ENCODE measurements at regions not wholly inside any gene's neighbourhood (a gene's known extent, or its start where the extent isn't known, plus 50 kb on each side); places are given as distances from the start of the nearest gene placed in this dataset.
"Not testable (repeated sequence)": the region's sequence is repeated elsewhere in the genome, so short reads cannot be mapped to it uniquely, and the experiment has no call there.

DNA sequence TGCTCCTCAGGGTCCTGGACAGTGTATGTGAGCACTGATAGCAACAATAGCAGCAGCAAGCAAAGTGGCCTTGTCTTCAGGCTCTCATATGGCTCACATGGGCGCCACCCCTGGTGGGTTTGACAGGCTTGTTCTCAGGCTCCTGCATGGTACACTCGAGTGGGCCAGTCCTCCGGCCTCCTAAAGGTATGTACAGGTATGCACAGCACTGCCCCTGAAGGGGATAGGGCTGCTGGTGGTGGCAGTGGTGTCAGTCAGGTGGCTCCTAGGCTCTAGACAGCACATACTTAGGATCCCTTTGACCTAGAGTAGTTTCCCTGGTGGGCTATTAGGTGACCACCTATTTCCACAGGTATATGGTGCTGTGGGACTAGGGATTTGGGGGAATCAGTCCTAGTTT, 79.8 kb downstream of the LGALS9B start:
- H3K27ac ChIP-seq; H3K27me3 ChIP-seq (replicated peaks; ENCODE audit: insufficient read depth); H3K9me3 ChIP-seq; H3K4me1 ChIP-seq (ENCODE audit: control insufficient read depth in 1 of 2, low read depth in 2 of 2); DNase-seq (ENCODE audit: low spot score); H3K4me3 ChIP-seq; H3K36me3 ChIP-seq; ATAC-seq (ENCODE audit: insufficient number of reproducible peaks, low FRiP score, low read depth): not testable (repeated sequence)

DNA sequence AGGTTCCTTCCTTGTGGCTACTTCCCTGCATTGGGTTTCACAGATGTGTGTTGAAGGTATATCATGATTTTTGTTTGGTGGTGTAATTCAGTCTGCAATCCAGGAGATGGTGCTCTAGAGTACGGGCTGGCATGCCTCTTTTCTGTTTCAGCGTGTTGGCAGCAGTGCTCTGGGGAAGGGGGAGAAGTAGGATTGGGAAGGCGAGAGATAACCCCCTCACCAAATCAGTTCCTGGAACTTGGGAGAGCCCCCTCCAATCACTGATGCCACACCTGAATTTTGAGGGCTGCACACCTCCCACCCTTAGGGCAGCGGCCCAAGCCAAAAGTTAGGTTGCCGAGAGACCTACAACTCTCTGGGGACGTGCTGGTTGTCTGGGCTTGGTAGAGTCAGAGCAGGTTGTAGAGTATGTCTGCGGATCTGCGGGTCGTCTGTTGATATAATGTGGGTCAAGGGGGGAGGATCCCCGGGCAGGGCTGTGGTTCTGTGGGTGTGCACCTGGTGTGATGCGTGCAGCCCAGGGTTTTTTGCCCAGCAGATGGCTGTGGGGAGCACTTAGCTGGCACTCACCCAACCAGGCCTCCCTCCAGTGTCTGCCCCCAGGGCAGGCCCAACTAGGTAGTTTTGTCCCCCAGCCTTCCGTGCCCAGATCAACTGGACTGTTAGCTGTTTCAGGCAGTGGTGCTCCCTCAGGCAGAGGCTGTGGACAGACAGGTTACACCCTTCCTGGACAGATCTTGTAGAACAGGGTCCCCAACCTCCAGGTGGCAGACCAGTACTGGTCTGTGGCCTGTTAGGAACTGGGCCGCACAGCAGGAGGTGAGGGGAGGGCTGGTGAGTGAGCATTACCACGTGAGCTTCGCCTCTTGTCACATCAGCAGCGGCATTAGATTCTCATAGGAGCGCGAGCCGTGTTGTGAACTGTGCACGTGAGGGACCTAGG, 85.7 kb downstream of the LGALS9B start:
- H3K4me1 ChIP-seq (ENCODE audit: control insufficient read depth in 1 of 2, low read depth in 2 of 2); H3K27me3 ChIP-seq (replicated peaks; ENCODE audit: insufficient read depth); H3K36me3 ChIP-seq; H3K27ac ChIP-seq; DNase-seq (ENCODE audit: low spot score); H3K9me3 ChIP-seq; H3K4me3 ChIP-seq; ATAC-seq (ENCODE audit: insufficient number of reproducible peaks, low FRiP score, low read depth): not testable (repeated sequence)
- TF ChIP-seq, protein P1, sequence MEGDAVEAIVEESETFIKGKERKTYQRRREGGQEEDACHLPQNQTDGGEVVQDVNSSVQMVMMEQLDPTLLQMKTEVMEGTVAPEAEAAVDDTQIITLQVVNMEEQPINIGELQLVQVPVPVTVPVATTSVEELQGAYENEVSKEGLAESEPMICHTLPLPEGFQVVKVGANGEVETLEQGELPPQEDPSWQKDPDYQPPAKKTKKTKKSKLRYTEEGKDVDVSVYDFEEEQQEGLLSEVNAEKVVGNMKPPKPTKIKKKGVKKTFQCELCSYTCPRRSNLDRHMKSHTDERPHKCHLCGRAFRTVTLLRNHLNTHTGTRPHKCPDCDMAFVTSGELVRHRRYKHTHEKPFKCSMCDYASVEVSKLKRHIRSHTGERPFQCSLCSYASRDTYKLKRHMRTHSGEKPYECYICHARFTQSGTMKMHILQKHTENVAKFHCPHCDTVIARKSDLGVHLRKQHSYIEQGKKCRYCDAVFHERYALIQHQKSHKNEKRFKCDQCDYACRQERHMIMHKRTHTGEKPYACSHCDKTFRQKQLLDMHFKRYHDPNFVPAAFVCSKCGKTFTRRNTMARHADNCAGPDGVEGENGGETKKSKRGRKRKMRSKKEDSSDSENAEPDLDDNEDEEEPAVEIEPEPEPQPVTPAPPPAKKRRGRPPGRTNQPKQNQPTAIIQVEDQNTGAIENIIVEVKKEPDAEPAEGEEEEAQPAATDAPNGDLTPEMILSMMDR (IDR thresholded peaks at IDR 0.05), result peak; percentile 42

- H3K27ac ChIP-seq; DNase-seq (ENCODE audit: low spot score); ATAC-seq (ENCODE audit: insufficient number of reproducible peaks, low FRiP score, low read depth); H3K27me3 ChIP-seq (replicated peaks; ENCODE audit: insufficient read depth); H3K9me3 ChIP-seq; H3K4me3 ChIP-seq; H3K4me1 ChIP-seq (ENCODE audit: control insufficient read depth in 1 of 2, low read depth in 2 of 2); H3K36me3 ChIP-seq: not testable (repeated sequence)
These were observed 86.7 kb downstream of the LGALS9B start for GRCh38 chr17:20380625-20381024.

DNA sequence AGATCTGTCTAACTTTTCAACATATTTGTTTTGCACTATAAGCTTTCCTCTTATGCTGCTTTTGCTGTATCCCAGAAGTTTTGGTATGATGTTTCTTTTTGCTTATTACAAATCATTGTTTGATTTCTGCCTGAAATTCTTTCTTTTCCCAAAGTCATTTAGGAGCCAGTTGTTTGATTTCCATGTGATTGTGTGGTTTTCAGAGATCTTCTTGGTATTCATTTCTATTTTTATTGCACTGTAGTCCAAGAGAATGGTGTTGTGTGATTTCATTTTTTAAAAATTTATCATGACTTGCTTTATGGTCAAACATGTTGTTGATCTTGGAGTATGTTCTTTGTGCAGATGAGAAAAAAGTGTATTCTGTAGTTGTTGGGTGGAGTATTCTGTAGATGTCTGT, 88.1 kb downstream of the LGALS9B start:
- not testable (repeated sequence) for ATAC-seq (ENCODE audit: insufficient number of reproducible peaks, low FRiP score, low read depth); H3K27me3 ChIP-seq (replicated peaks; ENCODE audit: insufficient read depth); DNase-seq (ENCODE audit: low spot score); H3K4me1 ChIP-seq (ENCODE audit: control insufficient read depth in 1 of 2, low read depth in 2 of 2); H3K9me3 ChIP-seq; H3K4me3 ChIP-seq; H3K27ac ChIP-seq; H3K36me3 ChIP-seq

DNA sequence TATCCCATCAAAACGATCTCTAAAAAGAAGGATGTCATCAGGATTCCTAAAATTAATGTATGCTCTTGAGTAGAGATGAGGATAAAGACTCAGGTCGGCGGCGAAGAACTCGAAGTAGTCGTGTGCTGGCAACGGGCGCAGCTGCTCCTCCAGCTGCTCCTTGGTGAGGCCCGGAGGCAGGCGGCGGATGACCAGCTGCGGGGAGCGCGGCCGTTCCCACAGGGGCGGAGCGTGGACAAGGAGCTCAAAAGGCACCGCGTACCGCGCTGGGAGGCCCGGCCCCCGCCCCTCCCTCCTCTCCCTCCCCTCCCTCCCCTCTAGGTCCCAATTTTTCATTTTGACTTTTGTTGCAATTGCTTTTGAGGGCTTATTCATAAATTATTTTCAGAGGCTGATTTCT, 90.7 kb downstream of the LGALS9B start:
- not testable (repeated sequence) for H3K9me3 ChIP-seq; ATAC-seq (ENCODE audit: insufficient number of reproducible peaks, low FRiP score, low read depth); H3K4me3 ChIP-seq; H3K36me3 ChIP-seq; H3K4me1 ChIP-seq (ENCODE audit: control insufficient read depth in 1 of 2, low read depth in 2 of 2); DNase-seq (ENCODE audit: low spot score); H3K27ac ChIP-seq; H3K27me3 ChIP-seq (replicated peaks; ENCODE audit: insufficient read depth)

DNA sequence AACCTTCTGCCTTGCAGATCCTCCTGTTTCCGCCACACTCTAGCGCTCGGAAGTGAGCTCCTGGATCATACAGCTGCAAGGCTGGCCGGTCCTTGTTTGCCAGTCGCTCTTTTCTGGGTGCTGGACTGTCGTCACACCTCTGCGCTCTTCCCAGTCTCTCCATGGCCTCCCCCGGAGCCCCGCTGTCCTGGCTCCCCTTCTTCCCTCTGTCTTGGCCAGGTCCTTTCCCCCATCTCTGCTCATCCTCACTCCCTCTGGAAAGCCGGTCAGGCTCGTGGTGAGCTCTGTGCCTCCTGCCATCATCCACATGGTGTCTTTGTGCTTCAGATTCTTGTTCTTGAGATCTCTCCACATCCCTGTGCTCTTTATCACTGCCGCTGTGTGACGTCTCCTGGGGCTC, 91.6 kb downstream of the LGALS9B start:
- H3K9me3 ChIP-seq; H3K36me3 ChIP-seq; ATAC-seq (ENCODE audit: insufficient number of reproducible peaks, low FRiP score, low read depth); H3K27ac ChIP-seq; H3K4me1 ChIP-seq (ENCODE audit: control insufficient read depth in 1 of 2, low read depth in 2 of 2); DNase-seq (ENCODE audit: low spot score); H3K27me3 ChIP-seq (replicated peaks; ENCODE audit: insufficient read depth); H3K4me3 ChIP-seq: not testable (repeated sequence)

All from thoracic aorta (tissue), 2 donors.